ENCODE measurements at regions not wholly inside any gene's neighbourhood (a gene's known extent, or its start where the extent isn't known, plus 50 kb on each side); places are given as distances from the start of the nearest gene placed in this dataset.

DNA sequence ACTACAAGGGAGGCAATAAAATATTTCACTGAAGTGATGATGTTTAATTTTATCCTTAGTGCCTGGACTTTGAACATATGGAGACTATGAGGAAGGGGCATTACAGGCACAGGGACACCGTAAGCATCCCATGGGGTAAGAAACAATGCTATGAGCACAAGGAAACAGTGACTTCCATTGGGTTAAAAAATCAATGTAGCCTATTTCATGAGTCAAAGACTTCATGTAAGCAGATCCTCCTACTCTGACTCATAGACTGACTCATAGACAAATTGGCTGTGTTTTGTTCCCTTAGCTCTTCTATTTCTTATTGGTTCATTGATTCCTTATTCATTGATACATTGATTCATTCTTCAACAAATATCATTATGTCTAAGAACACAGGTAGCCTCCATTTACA, 351.0 kb downstream of the PRELID2 start:
- ChIA-PET POLR2A (ENCODE audit: low non-redundant PET) (no interaction called here), CTCF (no interaction called here)
- Histone ChIP-seq H3K27ac (ENCODE audit: low read depth, low read length, poor library complexity, severe bottlenecking) (no peak overlapping the region), H3K4me3 (ENCODE audit: low read depth, low read length, poor library complexity, severe bottlenecking) (no peak overlapping the region), H3K36me3 (ENCODE audit: insufficient read depth, low read length, poor library complexity, severe bottlenecking) (no peaks in the 10 kb centered on the region), H3K4me1 (ENCODE audit: insufficient read depth, low read length, poor library complexity, severe bottlenecking) (peaks cover 5% of the 10 kb centered on the region), H3K27me3 (replicated peaks; ENCODE audit: insufficient read depth, low read depth, low read length, poor library complexity) (no peaks in the 10 kb centered on the region), H3K9me3 (ENCODE audit: low read depth, low read length, poor library complexity, severe bottlenecking) (no peaks in the 10 kb centered on the region)
- intact Hi-C loops (cut with micrococcal nuclease; ENCODE audit: unreplicated experiment): no loop called here
- TF ChIP-seq, protein P1, sequence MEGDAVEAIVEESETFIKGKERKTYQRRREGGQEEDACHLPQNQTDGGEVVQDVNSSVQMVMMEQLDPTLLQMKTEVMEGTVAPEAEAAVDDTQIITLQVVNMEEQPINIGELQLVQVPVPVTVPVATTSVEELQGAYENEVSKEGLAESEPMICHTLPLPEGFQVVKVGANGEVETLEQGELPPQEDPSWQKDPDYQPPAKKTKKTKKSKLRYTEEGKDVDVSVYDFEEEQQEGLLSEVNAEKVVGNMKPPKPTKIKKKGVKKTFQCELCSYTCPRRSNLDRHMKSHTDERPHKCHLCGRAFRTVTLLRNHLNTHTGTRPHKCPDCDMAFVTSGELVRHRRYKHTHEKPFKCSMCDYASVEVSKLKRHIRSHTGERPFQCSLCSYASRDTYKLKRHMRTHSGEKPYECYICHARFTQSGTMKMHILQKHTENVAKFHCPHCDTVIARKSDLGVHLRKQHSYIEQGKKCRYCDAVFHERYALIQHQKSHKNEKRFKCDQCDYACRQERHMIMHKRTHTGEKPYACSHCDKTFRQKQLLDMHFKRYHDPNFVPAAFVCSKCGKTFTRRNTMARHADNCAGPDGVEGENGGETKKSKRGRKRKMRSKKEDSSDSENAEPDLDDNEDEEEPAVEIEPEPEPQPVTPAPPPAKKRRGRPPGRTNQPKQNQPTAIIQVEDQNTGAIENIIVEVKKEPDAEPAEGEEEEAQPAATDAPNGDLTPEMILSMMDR (conservative IDR thresholded peaks at IDR 0.05; ENCODE audit: low read depth, low read length): no peak
- no peak for TF ChIP-seq EZH2 (IDR thresholded peaks at IDR 0.05; ENCODE audit: borderline replicate concordance, low read depth, low read length, poor library complexity, severe bottlenecking)
- no TSS peak for BruUV-seq (replicated peaks)
- DNase-seq (ENCODE audit: low spot score): no peak

DNA sequence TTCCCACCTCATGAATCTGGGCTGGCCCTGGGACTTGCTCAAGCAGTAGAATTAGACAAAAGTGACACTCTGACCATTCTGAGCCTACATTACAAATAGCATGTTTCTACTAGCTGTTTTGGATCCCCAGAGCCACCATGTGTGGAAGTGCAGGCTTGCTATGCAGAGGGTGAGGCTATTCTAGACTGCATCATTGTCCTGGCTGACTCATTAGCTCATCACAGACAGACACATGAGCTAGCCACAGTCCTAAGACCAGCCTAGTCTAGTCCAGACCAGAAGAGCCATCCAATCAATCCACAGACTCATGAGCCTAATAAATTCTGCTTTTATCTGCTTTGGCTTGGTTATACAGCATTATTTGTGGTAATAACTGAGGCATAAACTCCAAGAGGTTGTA, 351.9 kb downstream of the PRELID2 start:
- intact Hi-C loops (cut with micrococcal nuclease; ENCODE audit: unreplicated experiment): no loop called here
- CTCF ChIA-PET: no interaction called here
- Histone ChIP-seq H3K27me3 (replicated peaks; ENCODE audit: insufficient read depth, low read depth, low read length, poor library complexity) (no peaks in the 10 kb centered on the region), H3K36me3 (ENCODE audit: insufficient read depth, low read length, poor library complexity, severe bottlenecking) (no peaks in the 10 kb centered on the region), H3K4me1 (ENCODE audit: insufficient read depth, low read length, poor library complexity, severe bottlenecking) (peaks cover 5% of the 10 kb centered on the region), H3K9me3 (ENCODE audit: low read depth, low read length, poor library complexity, severe bottlenecking) (no peaks in the 10 kb centered on the region), H3K27ac (ENCODE audit: low read depth, low read length, poor library complexity, severe bottlenecking) (no peak overlapping the region), H3K4me3 (ENCODE audit: low read depth, low read length, poor library complexity, severe bottlenecking) (no peak overlapping the region)
- no TSS peak for BruUV-seq (replicated peaks)
- no peak for TF ChIP-seq EZH2 (IDR thresholded peaks at IDR 0.05; ENCODE audit: borderline replicate concordance, low read depth, low read length, poor library complexity, severe bottlenecking)
- TF ChIP-seq, protein P1 (conservative IDR thresholded peaks at IDR 0.05; ENCODE audit: low read depth, low read length): no peak
- DNase-seq (ENCODE audit: low spot score): no peak
- POLR2A ChIA-PET (ENCODE audit: low non-redundant PET): no interaction called here

DNA sequence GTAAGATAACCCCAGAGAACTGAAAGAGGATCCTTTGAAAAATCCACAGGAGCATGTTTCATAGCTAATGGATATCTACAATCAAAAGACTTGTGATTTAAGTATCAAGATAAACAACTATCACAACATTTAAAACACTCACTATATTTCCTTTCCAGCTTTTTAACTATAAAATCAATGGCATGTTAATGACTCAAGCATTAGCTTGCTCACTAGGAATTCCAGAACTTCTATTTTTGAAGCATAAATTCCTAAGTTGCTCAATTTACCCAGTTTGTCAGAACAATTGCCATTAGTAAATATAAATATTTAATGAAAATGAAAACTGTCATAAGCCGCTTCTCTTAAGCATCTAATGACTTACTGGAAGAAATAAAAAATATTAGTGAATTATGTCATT, 355.3 kb downstream of the PRELID2 start:
- Histone ChIP-seq H3K36me3 (ENCODE audit: insufficient read depth, low read length, poor library complexity, severe bottlenecking) (no peaks in the 10 kb centered on the region), H3K9me3 (ENCODE audit: low read depth, low read length, poor library complexity, severe bottlenecking) (no peaks in the 10 kb centered on the region), H3K4me1 (ENCODE audit: insufficient read depth, low read length, poor library complexity, severe bottlenecking) (peaks cover 5% of the 10 kb centered on the region), H3K27me3 (replicated peaks; ENCODE audit: insufficient read depth, low read depth, low read length, poor library complexity) (no peaks in the 10 kb centered on the region), H3K4me3 (ENCODE audit: low read depth, low read length, poor library complexity, severe bottlenecking) (no peak overlapping the region), H3K27ac (ENCODE audit: low read depth, low read length, poor library complexity, severe bottlenecking) (no peak overlapping the region)
- ChIA-PET CTCF (no interaction called here), POLR2A (ENCODE audit: low non-redundant PET) (no interaction called here)
- no TSS peak for BruUV-seq (replicated peaks)
- DNase-seq (ENCODE audit: low spot score): no peak
- intact Hi-C loops (cut with micrococcal nuclease; ENCODE audit: unreplicated experiment): no loop called here
- TF ChIP-seq, protein P1 (conservative IDR thresholded peaks at IDR 0.05; ENCODE audit: low read depth, low read length): no peak
- TF ChIP-seq EZH2 (IDR thresholded peaks at IDR 0.05; ENCODE audit: borderline replicate concordance, low read depth, low read length, poor library complexity, severe bottlenecking): no peak

Measured in A673 (cell line).